ENCODE measurements at regions not wholly inside any gene's neighbourhood (a gene's known extent, or its start where the extent isn't known, plus 50 kb on each side); places are given as distances from the start of the nearest gene placed in this dataset.
"Not testable (repeated sequence)": the region's sequence is repeated elsewhere in the genome, so short reads cannot be mapped to it uniquely, and the experiment has no call there.

- TF ChIP-seq CTCF, POLR2A, EP300 (IDR thresholded peaks at IDR 0.05): not testable (repeated sequence)
Observed at GRCh38 chr1:83471272-83471671, 527.7 kb downstream of the TTLL7 start.
